K562 (cell line): ENCODE measurements at regions not wholly inside any gene's neighbourhood (a gene's known extent, or its start where the extent isn't known, plus 50 kb on each side); places are given as distances from the start of the nearest gene placed in this dataset.

Experiments
- ATAC-seq: fragments of 200-7000 bp; cut with Tn5 transposase; 3 replicates; pipeline ENCODE4 v1.9.1; 2020; ENCODE audit warnings: moderate library complexity
- BruUV-seq: library from RNA; stranded (reverse); fragments of 400-500 nt; replicated peaks from 2 replicates; lab custom pipeline; 2021; lab: Mats Ljungman, UMichigan
- CTCF ChIA-PET: fragments of 300-600 bp; formaldehyde crosslinking; extraction: SDS; loops from one replicate; lab custom pipeline; 2021; ENCODE audit warnings: low intra/inter-chr PET ratio; lab: Yijun Ruan, JAX
- POLR2A ChIA-PET: fragments of 300-600, 350-650 bp; sonication (Branson Sonifier 250); formaldehyde crosslinking; extraction: SDS; loops from one replicate; lab custom pipeline; 2021; ENCODE audit warnings: antibody characterized with exemption, inconsistent platforms; lab: Yijun Ruan, JAX
- DNase-seq, 4 experiments: peaks; one replicate each; pipeline versions ENCODE4 v3.0.0 to v3.0.0-alpha.2; 2011 to 2018; ENCODE audit warnings: low spot score in 3 of 4, mixed read lengths in 3 of 4; ENCODE audit errors: extremely low read depth in 1 of 4
- FAIRE-seq: peaks from 2 replicates; lab custom pipeline; 2011; peaks lifted over from hg19 to GRCh38; lab: Jason Lieb, UNC
- H2AFZ ChIP-seq: 2 replicates; pipeline ENCODE4 v1.6.0; 2011; ENCODE audit warnings: low read depth, low read length, control low read depth, inconsistent platforms
- H3K27ac ChIP-seq: fragments of 200-600 bp; 3 replicates; pipeline ENCODE4 v1.8.0; 2011; ENCODE audit warnings: low read depth, mild to moderate bottlenecking, control low read depth, inconsistent platforms, low read length, moderate library complexity, mixed read lengths; ENCODE audit errors: extremely low read depth
- H3K27me3 ChIP-seq, 2 experiments: fragments of 300-600 bp in 1 of 2; 2 replicates in 1 of 2; 3 replicates in 1 of 2; pipeline versions ENCODE4 v1.6.0 to v1.8.0; 2011; ENCODE audit warnings: inconsistent platforms in 2 of 2, low read length in 2 of 2, mild to moderate bottlenecking in 1 of 2, mixed read lengths in 1 of 2, moderate library complexity in 1 of 2; ENCODE audit not compliant: control insufficient read depth in 2 of 2, insufficient read depth in 2 of 2
- H3K36me3 ChIP-seq: fragments of 300-600 bp; 3 replicates; pipeline ENCODE4 v1.8.0; 2011; ENCODE audit warnings: mild to moderate bottlenecking, low read length, inconsistent platforms; ENCODE audit not compliant: control insufficient read depth, insufficient read depth
- H3K4me1 ChIP-seq, 2 experiments: fragments of 200-600 bp in 1 of 2; replicated peaks in 1 of 2; 2 replicates in 1 of 2; 3 replicates in 1 of 2; pipeline versions ENCODE4 v1.5.1 to v1.8.0; 2011; ENCODE audit warnings: inconsistent platforms in 2 of 2, low read length in 2 of 2, mild to moderate bottlenecking in 1 of 2, mixed read lengths in 1 of 2, moderate library complexity in 1 of 2; ENCODE audit not compliant: control insufficient read depth in 2 of 2, insufficient read depth in 2 of 2
- H3K4me2 ChIP-seq: 2 replicates; pipeline ENCODE4 v1.6.1; 2011; ENCODE audit warnings: low read length, control low read depth, inconsistent platforms, mixed read lengths; ENCODE audit not compliant: insufficient read depth
- H3K4me3 ChIP-seq: fragments of 200-600 bp; sonication (generic), shearing (Covaris generic); 2 replicates; pipeline ENCODE4 v1.5.1; 2016; ENCODE audit warnings: control low read depth, inconsistent platforms
- H3K79me2 ChIP-seq: fragments of 200-600 bp; 3 replicates; pipeline ENCODE4 v1.8.0; 2011; ENCODE audit warnings: low read length, inconsistent platforms; ENCODE audit not compliant: control insufficient read depth, insufficient read depth
- H3K9ac ChIP-seq, 2 experiments: 2 replicates each; pipeline versions ENCODE4 v1.6.0 to v1.6.1; 2011; ENCODE audit warnings: low read depth in 2 of 2, low read length in 2 of 2, control low read depth in 1 of 2, inconsistent platforms in 1 of 2, mild to moderate bottlenecking in 1 of 2, mixed read lengths in 1 of 2; ENCODE audit not compliant: insufficient read depth in 1 of 2
- H3K9me1 ChIP-seq: one replicate; pipeline ENCODE4 v1.6.0; 2011; ENCODE audit warnings: inconsistent platforms, mild to moderate bottlenecking, low read length, moderate library complexity; ENCODE audit not compliant: control insufficient read depth, insufficient read depth
- H3K9me3 ChIP-seq: replicated peaks from 2 replicates; pipeline ENCODE4 v1.5.1; 2011; ENCODE audit warnings: low read depth, low read length, inconsistent platforms; ENCODE audit not compliant: control insufficient read depth, insufficient read depth
- H4K20me1 ChIP-seq: replicated peaks from 2 replicates; pipeline ENCODE4 v1.6.1; 2011; ENCODE audit warnings: low read length, inconsistent platforms, mixed read lengths; ENCODE audit not compliant: control insufficient read depth, insufficient read depth
- BCL6 ChIP-seq: fragments of 250-450 bp; sonication (Bioruptor Pico); IDR thresholded peaks from 2 replicates; pipeline ENCODE4 v1.4.0; 2020
- C11orf30 ChIP-seq: fragments of 450-650 bp; IDR thresholded peaks from 2 replicates; pipeline ENCODE4 v1.6.1; 2016; ENCODE audit warnings: low read depth, mild to moderate bottlenecking
- CREB5 ChIP-seq: fragments of 250-450 bp; sonication (Bioruptor Pico); IDR thresholded peaks from 2 replicates; pipeline ENCODE4 v1.5.0; 2020; ENCODE audit warnings: mild to moderate bottlenecking
- EHMT2 ChIP-seq: fragments of 450-650 bp; IDR thresholded peaks from 2 replicates; pipeline ENCODE4 v1.6.1; 2018; ENCODE audit warnings: antibody characterized with exemption
- ETV1 ChIP-seq: fragments of 450-650 bp; conservative IDR thresholded peaks from 2 replicates; pipeline ENCODE4 v1.6.1; 2016; ENCODE audit warnings: missing genetic modification characterization, control low read depth, low read depth, missing compliant biosample characterization
- HBP1 ChIP-seq: fragments of 450-650 bp; formaldehyde crosslinking; IDR thresholded peaks from 2 replicates; pipeline ENCODE4 v1.4.0; 2022; ENCODE audit warnings: missing genetic modification characterization
- HMG20A ChIP-seq: fragments of 450-650 bp; formaldehyde crosslinking; conservative IDR thresholded peaks from 2 replicates; pipeline ENCODE4 v1.4.0; 2020; ENCODE audit warnings: mild to moderate bottlenecking, mixed read lengths
- HNRNPH1 ChIP-seq: fragments of 200-400 bp; formaldehyde crosslinking; optimal IDR thresholded peaks from 2 replicates; pipeline ENCODE3; 2017; ENCODE audit warnings: low read depth, mild to moderate bottlenecking, low read length, moderate library complexity
- ZNF324 ChIP-seq: fragments of 250-450 bp; sonication (Bioruptor Pico); IDR thresholded peaks from 2 replicates; pipeline ENCODE4 v1.4.0; 2020; ENCODE audit warnings: mild to moderate bottlenecking
- WGBS: fragments of 100-300 bp; shearing (Covaris generic); methylation state at CpG from one replicate; pipeline ENCODE4 v1.1.6; 2016; ENCODE audit warnings: low coverage, mixed read lengths; ENCODE audit not compliant: insufficient coverage; ENCODE audit errors: missing lambda C conversion rate; 5-methylcytosine and 5-hydroxymethylcytosine counted together
- in situ Hi-C: fragments of 300-500 bp; cut with MboI; formaldehyde crosslinking; loops from 4 replicates; pipeline ENCODE4 v1.15.0; 2018; ENCODE audit warnings: inconsistent platforms, mixed read lengths
- intact Hi-C: fragments of 100-400 bp; cut with micrococcal nuclease; formaldehyde crosslinking; loops from 2 replicates; pipeline ENCODE4 v1.14.2; 2022
- TF ChIP-seq, protein P1 (sequence below): fragments of 450-650 bp; IDR thresholded peaks from 2 replicates; pipeline ENCODE4 v1.6.1; 2016; ENCODE audit warnings: low read depth, mild to moderate bottlenecking, moderate library complexity
- TF ChIP-seq, protein P2 (sequence below): IDR thresholded peaks from 2 replicates; pipeline ENCODE4 v1.6.1; 2011; ENCODE audit warnings: borderline replicate concordance, low read depth, mild to moderate bottlenecking, moderate library complexity, low read length; ENCODE audit not compliant: insufficient read depth, poor library complexity, severe bottlenecking

DNA sequence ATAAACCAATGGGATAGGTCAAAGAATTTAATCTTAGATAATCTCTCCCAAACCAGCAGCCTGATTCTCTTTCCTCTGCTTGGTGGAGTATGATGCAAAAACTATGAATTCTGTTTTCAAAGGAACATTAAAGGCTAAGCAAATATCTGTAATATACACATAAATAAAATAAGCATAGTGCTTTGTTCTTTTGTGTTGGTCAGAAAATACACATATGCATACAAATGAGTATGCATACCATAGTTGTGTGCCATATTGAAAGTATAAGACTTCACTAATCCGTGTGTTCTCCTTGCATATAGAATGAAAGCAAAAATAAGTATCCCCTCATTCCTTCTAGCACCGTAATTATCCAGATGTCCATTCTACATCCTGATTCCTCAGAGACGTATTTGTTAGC lies 1949.7 kb upstream of the CELF4 start:
- H3K4me1 ChIP-seq = no peaks in the 10 kb centered on the region
- no peak overlapping the region for H3K4me3 ChIP-seq
- WGBS = 0% methylated on average over 3 of the region's 3 CpGs
- no peak for DNase-seq
- no peak for FAIRE-seq
- no peaks in the 10 kb centered on the region for H3K9me1 ChIP-seq
- no peaks in the 10 kb centered on the region for H3K79me2 ChIP-seq
- no peak overlapping the region for H2AFZ ChIP-seq
- H3K27me3 ChIP-seq = no peaks in the 10 kb centered on the region
- no peaks in the 10 kb centered on the region for H3K9me3 ChIP-seq
- H3K27ac ChIP-seq = no peak overlapping the region
- H3K36me3 ChIP-seq = no peaks in the 10 kb centered on the region
- H3K4me2 ChIP-seq = no peak overlapping the region
- CTCF ChIA-PET = no interaction called here
- POLR2A ChIA-PET = no interaction called here
- H4K20me1 ChIP-seq = no peaks in the 10 kb centered on the region
- TF ChIP-seq HMG20A (CRISPR knock-in tag) (no peak), BCL6 (CRISPR knock-in tag) (no peak), C11orf30 (no peak), EHMT2 (no peak), ETV1 (tag) (no peak), HNRNPH1 (no peak)
- TF ChIP-seq, protein P1, sequence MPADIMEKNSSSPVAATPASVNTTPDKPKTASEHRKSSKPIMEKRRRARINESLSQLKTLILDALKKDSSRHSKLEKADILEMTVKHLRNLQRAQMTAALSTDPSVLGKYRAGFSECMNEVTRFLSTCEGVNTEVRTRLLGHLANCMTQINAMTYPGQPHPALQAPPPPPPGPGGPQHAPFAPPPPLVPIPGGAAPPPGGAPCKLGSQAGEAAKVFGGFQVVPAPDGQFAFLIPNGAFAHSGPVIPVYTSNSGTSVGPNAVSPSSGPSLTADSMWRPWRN = no peak
- TF ChIP-seq, all 486 proteins: peak for 0
- no TSS peak for BruUV-seq
- no peak overlapping the region for H3K9ac ChIP-seq
- ATAC-seq = no peak
- intact Hi-C loops (no loop called here), in situ Hi-C loops (no loop called here)

DNA sequence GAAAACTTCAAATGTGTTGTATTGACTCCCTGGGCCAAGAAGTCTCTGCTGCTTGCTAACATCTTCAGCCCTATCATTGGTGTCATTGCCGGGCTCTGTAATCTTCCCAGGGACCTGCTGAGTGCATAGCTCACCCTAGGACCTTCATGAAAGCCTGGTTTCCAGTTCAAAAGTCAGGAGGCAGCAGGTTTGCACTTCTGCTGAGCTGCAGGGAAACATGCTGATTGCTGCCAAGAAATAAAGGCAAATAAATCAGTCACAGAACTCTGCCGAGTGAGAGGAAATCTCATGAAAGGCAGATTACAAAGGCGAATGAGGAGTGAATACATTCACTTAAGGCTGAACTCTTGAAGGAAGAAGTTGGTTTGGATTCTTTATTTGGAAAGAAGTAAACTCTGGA lies 1947.6 kb upstream of the CELF4 start:
- no TSS peak for BruUV-seq
- H2AFZ ChIP-seq = no peak overlapping the region
- no peak overlapping the region for H3K4me3 ChIP-seq
- ChIA-PET POLR2A (interaction anchor here (1.1 kb wide), 1 partner anchor 9 kb away, joined by 6 read pairs; no protein-coding TSS in a partner anchor), CTCF (no interaction called here)
- no peaks in the 10 kb centered on the region for H3K4me1 ChIP-seq
- no peak overlapping the region for H3K4me2 ChIP-seq
- no peaks in the 10 kb centered on the region for H3K36me3 ChIP-seq
- no peaks in the 10 kb centered on the region for H3K27me3 ChIP-seq
- H3K9ac ChIP-seq = no peak overlapping the region
- DNase-seq (no peak), ATAC-seq (no peak), FAIRE-seq (no peak)
- 0% methylated on average over 3 of the region's 3 CpGs for WGBS
- no peaks in the 10 kb centered on the region for H3K9me3 ChIP-seq
- no peaks in the 10 kb centered on the region for H3K9me1 ChIP-seq
- no peaks in the 10 kb centered on the region for H3K79me2 ChIP-seq
- H4K20me1 ChIP-seq = no peaks in the 10 kb centered on the region
- H3K27ac ChIP-seq = no peak overlapping the region
- intact Hi-C loops = no loop called here
- in situ Hi-C loops = no loop called here
- TF ChIP-seq CREB5 (CRISPR knock-in tag) (no peak), HBP1 (no peak), ZNF324 (no peak)
- TF ChIP-seq, protein P2, sequence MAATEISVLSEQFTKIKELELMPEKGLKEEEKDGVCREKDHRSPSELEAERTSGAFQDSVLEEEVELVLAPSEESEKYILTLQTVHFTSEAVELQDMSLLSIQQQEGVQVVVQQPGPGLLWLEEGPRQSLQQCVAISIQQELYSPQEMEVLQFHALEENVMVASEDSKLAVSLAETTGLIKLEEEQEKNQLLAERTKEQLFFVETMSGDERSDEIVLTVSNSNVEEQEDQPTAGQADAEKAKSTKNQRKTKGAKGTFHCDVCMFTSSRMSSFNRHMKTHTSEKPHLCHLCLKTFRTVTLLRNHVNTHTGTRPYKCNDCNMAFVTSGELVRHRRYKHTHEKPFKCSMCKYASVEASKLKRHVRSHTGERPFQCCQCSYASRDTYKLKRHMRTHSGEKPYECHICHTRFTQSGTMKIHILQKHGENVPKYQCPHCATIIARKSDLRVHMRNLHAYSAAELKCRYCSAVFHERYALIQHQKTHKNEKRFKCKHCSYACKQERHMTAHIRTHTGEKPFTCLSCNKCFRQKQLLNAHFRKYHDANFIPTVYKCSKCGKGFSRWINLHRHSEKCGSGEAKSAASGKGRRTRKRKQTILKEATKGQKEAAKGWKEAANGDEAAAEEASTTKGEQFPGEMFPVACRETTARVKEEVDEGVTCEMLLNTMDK = no peak
